Neural cell (in vitro differentiated cells): ENCODE measurements at regions not wholly inside any gene's neighbourhood (a gene's known extent, or its start where the extent isn't known, plus 50 kb on each side); places are given as distances from the start of the nearest gene placed in this dataset.

Source experiments
- H2AFZ ChIP-seq: fragments of 200-600, 300-800 bp; sonication (generic), shearing (Covaris generic); 2 replicates; pipeline ENCODE4 v1.6.0; 2014; ENCODE audit warnings: low read depth, mild to moderate bottlenecking, antibody characterized with exemption, low read length, moderate library complexity
- H3F3A ChIP-seq: fragments of 200-600 bp; shearing (Covaris generic); 2 replicates; pipeline ENCODE4 v1.6.1; 2016; ENCODE audit warnings: mild to moderate bottlenecking, moderate library complexity, mixed read lengths, antibody characterized with exemption, low read length; ENCODE audit not compliant: insufficient read depth, poor library complexity, severe bottlenecking
- H3K27ac ChIP-seq: fragments of 200-600, 300-800 bp; sonication (generic), shearing (Covaris generic); 2 replicates; pipeline ENCODE4 v1.5.1; 2014; ENCODE audit warnings: mild to moderate bottlenecking, low read length, moderate library complexity
- H3K27me3 ChIP-seq: fragments of 300-800, 200-600 bp; sonication (generic), shearing (Covaris generic); 2 replicates; pipeline ENCODE4 v1.6.0; 2014; ENCODE audit warnings: mild to moderate bottlenecking, low read depth, low read length, moderate library complexity; ENCODE audit not compliant: insufficient read depth
- H3K36me3 ChIP-seq: fragments of 300-800, 200-600 bp; sonication (generic), shearing (Covaris generic); 2 replicates; pipeline ENCODE4 v1.5.1; 2014; ENCODE audit warnings: mild to moderate bottlenecking, antibody characterized with exemption, low read length, moderate library complexity; ENCODE audit not compliant: insufficient read depth
- H3K4me2 ChIP-seq: fragments of 300-800, 200-600 bp; sonication (generic), shearing (Covaris generic); 2 replicates; pipeline ENCODE4 v1.6.0; 2014; ENCODE audit warnings: mild to moderate bottlenecking, low read length
- H3K4me3 ChIP-seq: fragments of 300-800, 200-600 bp; sonication (generic), shearing (Covaris generic); 2 replicates; pipeline ENCODE4 v1.5.1; 2014; ENCODE audit warnings: mild to moderate bottlenecking, low read length, moderate library complexity
- H3K79me2 ChIP-seq: fragments of 200-600 bp; shearing (Covaris generic); replicated peaks from 2 replicates; pipeline ENCODE4 v1.6.0; 2014; ENCODE audit warnings: mild to moderate bottlenecking, low read length, moderate library complexity; ENCODE audit not compliant: insufficient read depth
- H3K9ac ChIP-seq: fragments of 300-800, 200-600 bp; sonication (generic), shearing (Covaris generic); 2 replicates; pipeline ENCODE4 v1.6.1; 2016; ENCODE audit warnings: mild to moderate bottlenecking, low read length, mixed read lengths
- H3K9me2 ChIP-seq: fragments of 200-600 bp; shearing (Covaris generic); 2 replicates; pipeline ENCODE4 v1.6.1; 2016; ENCODE audit warnings: mild to moderate bottlenecking, low read length, mixed read lengths; ENCODE audit not compliant: insufficient read depth
- H3K9me3 ChIP-seq: fragments of 200-600, 300-800 bp; sonication (generic), shearing (Covaris generic); 2 replicates; pipeline ENCODE4 v1.6.1; 2016; ENCODE audit warnings: mild to moderate bottlenecking, mixed run types, low read length, moderate library complexity, mixed read lengths
- H4K20me1 ChIP-seq: fragments of 200-600 bp; shearing (Covaris generic); 2 replicates; pipeline ENCODE4 v1.6.1; 2016; ENCODE audit warnings: mild to moderate bottlenecking, mixed run types; ENCODE audit not compliant: insufficient read depth
- EP300 ChIP-seq: fragments of 450-650 bp; conservative IDR thresholded peaks from 2 replicates; pipeline ENCODE4 v1.6.1; 2014; ENCODE audit warnings: antibody characterized with exemption, mild to moderate bottlenecking, moderate library complexity; ENCODE audit not compliant: poor library complexity, severe bottlenecking
- EZH2 ChIP-seq: fragments of 200-600, 300-800 bp; shearing (Covaris generic), sonication (generic); IDR thresholded peaks from 2 replicates; pipeline ENCODE4 v1.6.1; 2014; ENCODE audit warnings: antibody characterized with exemption, low read length, borderline replicate concordance, mild to moderate bottlenecking; ENCODE audit not compliant: insufficient read depth, poor library complexity, severe bottlenecking
- MXI1 ChIP-seq: fragments of 450-650 bp; conservative IDR thresholded peaks from 2 replicates; pipeline ENCODE4 v1.6.1; 2014; ENCODE audit warnings: antibody characterized with exemption, mild to moderate bottlenecking; ENCODE audit not compliant: poor library complexity, severe bottlenecking
- POLR2AphosphoS5 ChIP-seq: IDR thresholded peaks from 2 replicates; pipeline ENCODE4 v1.6.1; 2012
- RAD21 ChIP-seq: fragments of 450-650 bp; conservative IDR thresholded peaks from 2 replicates; pipeline ENCODE4 v1.6.1; 2014; ENCODE audit warnings: antibody characterized with exemption, mild to moderate bottlenecking, moderate library complexity
- SMC3 ChIP-seq: fragments of 450-650 bp; conservative IDR thresholded peaks from 2 replicates; pipeline ENCODE4 v1.6.1; 2014; ENCODE audit warnings: antibody characterized with exemption, mild to moderate bottlenecking, moderate library complexity; ENCODE audit not compliant: poor library complexity
- TAF1 ChIP-seq: IDR thresholded peaks from 2 replicates; pipeline ENCODE4 v1.6.1; 2012; ENCODE audit warnings: low read depth
- TF ChIP-seq, protein P1 (sequence below): fragments of 450-650 bp; IDR thresholded peaks from 2 replicates; pipeline ENCODE4 v1.5.1; 2014; ENCODE audit warnings: antibody characterized with exemption, mild to moderate bottlenecking, moderate library complexity; ENCODE audit not compliant: poor library complexity, severe bottlenecking
- TF ChIP-seq, protein P2 (sequence below): IDR thresholded peaks from 2 replicates; pipeline ENCODE4 v1.6.1; 2012; ENCODE audit warnings: borderline replicate concordance

DNA sequence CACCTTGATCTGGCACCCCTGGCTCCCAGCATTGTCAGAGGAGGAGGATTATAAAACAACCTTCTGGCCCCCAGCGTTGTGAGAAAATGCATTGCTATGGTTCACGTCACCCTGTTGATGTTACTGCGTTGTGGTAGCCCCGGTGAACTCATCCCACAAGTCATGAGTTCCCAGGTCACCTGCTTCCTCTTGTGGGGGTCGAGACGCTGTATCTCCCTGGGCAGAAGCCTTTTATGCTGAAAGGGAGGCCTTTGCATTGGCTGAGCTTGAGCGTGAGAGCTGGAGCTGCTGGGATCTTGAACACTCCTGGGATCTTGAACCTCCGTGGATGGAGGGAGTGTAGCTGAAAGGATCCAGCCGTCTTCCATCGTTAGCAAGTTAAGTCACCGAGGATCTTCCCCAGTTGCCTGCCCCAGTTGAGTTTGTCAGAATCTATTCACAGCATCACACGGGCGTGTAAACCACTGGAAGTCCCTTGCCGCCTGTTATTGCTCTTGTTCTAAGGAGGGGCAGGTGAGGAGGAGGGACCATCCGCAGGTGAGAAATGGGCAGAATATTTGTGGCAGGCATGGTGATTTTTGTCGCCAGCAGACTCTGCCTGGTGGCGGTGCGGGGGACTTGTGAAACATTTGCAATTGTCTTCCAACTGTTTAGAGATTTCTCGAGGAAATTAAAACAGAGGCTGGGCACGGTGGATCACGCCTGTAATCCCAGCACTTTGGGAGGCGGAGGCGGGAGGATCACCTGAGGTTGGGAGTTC lies 299.9 kb downstream of the ASMT start:
- H3K4me2 ChIP-seq, result no peak overlapping the region
- H3K27ac ChIP-seq, result no peak overlapping the region
- TF ChIP-seq POLR2AphosphoS5, result no peak
- TF ChIP-seq RAD21, result no peak
- no peak for TF ChIP-seq TAF1
- TF ChIP-seq EZH2, result no peak
- TF ChIP-seq EP300, result no peak
- TF ChIP-seq, protein P1, sequence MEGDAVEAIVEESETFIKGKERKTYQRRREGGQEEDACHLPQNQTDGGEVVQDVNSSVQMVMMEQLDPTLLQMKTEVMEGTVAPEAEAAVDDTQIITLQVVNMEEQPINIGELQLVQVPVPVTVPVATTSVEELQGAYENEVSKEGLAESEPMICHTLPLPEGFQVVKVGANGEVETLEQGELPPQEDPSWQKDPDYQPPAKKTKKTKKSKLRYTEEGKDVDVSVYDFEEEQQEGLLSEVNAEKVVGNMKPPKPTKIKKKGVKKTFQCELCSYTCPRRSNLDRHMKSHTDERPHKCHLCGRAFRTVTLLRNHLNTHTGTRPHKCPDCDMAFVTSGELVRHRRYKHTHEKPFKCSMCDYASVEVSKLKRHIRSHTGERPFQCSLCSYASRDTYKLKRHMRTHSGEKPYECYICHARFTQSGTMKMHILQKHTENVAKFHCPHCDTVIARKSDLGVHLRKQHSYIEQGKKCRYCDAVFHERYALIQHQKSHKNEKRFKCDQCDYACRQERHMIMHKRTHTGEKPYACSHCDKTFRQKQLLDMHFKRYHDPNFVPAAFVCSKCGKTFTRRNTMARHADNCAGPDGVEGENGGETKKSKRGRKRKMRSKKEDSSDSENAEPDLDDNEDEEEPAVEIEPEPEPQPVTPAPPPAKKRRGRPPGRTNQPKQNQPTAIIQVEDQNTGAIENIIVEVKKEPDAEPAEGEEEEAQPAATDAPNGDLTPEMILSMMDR, result no peak
- TF ChIP-seq SMC3, result no peak
- no peak for TF ChIP-seq MXI1
- TF ChIP-seq, protein P2, sequence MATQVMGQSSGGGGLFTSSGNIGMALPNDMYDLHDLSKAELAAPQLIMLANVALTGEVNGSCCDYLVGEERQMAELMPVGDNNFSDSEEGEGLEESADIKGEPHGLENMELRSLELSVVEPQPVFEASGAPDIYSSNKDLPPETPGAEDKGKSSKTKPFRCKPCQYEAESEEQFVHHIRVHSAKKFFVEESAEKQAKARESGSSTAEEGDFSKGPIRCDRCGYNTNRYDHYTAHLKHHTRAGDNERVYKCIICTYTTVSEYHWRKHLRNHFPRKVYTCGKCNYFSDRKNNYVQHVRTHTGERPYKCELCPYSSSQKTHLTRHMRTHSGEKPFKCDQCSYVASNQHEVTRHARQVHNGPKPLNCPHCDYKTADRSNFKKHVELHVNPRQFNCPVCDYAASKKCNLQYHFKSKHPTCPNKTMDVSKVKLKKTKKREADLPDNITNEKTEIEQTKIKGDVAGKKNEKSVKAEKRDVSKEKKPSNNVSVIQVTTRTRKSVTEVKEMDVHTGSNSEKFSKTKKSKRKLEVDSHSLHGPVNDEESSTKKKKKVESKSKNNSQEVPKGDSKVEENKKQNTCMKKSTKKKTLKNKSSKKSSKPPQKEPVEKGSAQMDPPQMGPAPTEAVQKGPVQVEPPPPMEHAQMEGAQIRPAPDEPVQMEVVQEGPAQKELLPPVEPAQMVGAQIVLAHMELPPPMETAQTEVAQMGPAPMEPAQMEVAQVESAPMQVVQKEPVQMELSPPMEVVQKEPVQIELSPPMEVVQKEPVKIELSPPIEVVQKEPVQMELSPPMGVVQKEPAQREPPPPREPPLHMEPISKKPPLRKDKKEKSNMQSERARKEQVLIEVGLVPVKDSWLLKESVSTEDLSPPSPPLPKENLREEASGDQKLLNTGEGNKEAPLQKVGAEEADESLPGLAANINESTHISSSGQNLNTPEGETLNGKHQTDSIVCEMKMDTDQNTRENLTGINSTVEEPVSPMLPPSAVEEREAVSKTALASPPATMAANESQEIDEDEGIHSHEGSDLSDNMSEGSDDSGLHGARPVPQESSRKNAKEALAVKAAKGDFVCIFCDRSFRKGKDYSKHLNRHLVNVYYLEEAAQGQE, result no peak

DNA sequence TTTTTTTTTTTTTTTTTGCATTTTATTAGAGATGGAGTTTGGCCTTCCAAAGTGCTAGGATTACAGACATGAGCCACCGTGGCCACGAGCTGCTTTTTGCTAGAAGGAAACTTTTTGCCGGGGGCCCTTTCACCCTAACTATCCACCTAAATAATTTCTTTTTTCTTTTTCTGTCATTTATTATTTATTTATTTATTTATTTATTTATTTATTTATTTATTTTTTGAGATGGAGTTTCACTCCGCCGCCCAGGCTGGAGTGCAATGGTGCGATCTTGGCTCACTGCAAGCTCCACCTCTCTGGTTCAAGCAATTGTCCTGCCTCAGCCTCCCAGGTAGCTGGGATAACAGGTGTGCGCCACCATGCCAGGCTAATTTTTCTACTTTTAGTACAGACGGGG lies 303.9 kb downstream of the ASMT start:
- TF ChIP-seq, protein P2, result no peak
- no peak for TF ChIP-seq MXI1
- TF ChIP-seq EP300, result no peak
- TF ChIP-seq, protein P1, result no peak
- TF ChIP-seq TAF1, result no peak
- TF ChIP-seq RAD21, result no peak
- no peak for TF ChIP-seq POLR2AphosphoS5
- no peak for TF ChIP-seq SMC3
- TF ChIP-seq EZH2, result no peak
- Histone ChIP-seq H3K27ac (no peak overlapping the region), H3K27me3 (no peaks in the 10 kb centered on the region), H2AFZ (no peak overlapping the region), H3K79me2 (no peaks in the 10 kb centered on the region), H3K36me3 (no peaks in the 10 kb centered on the region), H3K9me3 (no peaks in the 10 kb centered on the region), H3K9me2 (no peaks in the 10 kb centered on the region), H3K4me3 (no peak overlapping the region), H4K20me1 (no peaks in the 10 kb centered on the region), H3K9ac (no peak overlapping the region), H3F3A (no peaks in the 10 kb centered on the region), H3K4me2 (no peak overlapping the region)

More for the DNA sequence above, 299.9 kb downstream of the ASMT start:
- Histone ChIP-seq H3K9me3 (no peaks in the 10 kb centered on the region), H4K20me1 (no peaks in the 10 kb centered on the region), H3K4me3 (no peak overlapping the region), H3K79me2 (no peaks in the 10 kb centered on the region), H3K36me3 (no peaks in the 10 kb centered on the region), H3F3A (no peaks in the 10 kb centered on the region), H2AFZ (no peak overlapping the region), H3K27me3 (no peaks in the 10 kb centered on the region), H3K9ac (no peak overlapping the region), H3K9me2 (no peaks in the 10 kb centered on the region)
